Smooth muscle cell (in vitro differentiated cells): ENCODE measurements at regions not wholly inside any gene's neighbourhood (a gene's known extent, or its start where the extent isn't known, plus 50 kb on each side); places are given as distances from the start of the nearest gene placed in this dataset.

Experiments
- DNase-seq: peaks from one replicate; lab custom pipeline; 2025; ENCODE audit not compliant: unreplicated experiment; lab: John Stamatoyannopoulos, UW
- H2AFZ ChIP-seq: fragments of 200-600 bp; sonication (generic); 2 replicates; pipeline ENCODE4 v1.6.0; 2016; ENCODE audit warnings: antibody characterized with exemption, low read depth, mild to moderate bottlenecking
- H3F3A ChIP-seq: fragments of 200-600 bp; sonication (generic); 2 replicates; pipeline ENCODE4 v1.6.0; 2017; ENCODE audit warnings: antibody characterized with exemption, low read depth
- H3K27ac ChIP-seq: fragments of 200-600 bp; sonication (generic); 2 replicates; pipeline ENCODE4 v1.5.1; 2016; ENCODE audit warnings: low read depth, mild to moderate bottlenecking
- H3K27me3 ChIP-seq: fragments of 200-600 bp; sonication (generic); 2 replicates; pipeline ENCODE4 v1.6.1; 2016; ENCODE audit warnings: low read depth, mild to moderate bottlenecking
- H3K36me3 ChIP-seq: fragments of 200-600 bp; sonication (generic); 2 replicates; pipeline ENCODE4 v1.5.1; 2016; ENCODE audit warnings: low read depth
- H3K4me1 ChIP-seq: fragments of 200-600 bp; sonication (generic); 2 replicates; pipeline ENCODE4 v1.5.1; 2016; ENCODE audit warnings: low read depth
- H3K4me2 ChIP-seq: fragments of 200-600 bp; sonication (generic); 2 replicates; pipeline ENCODE4 v1.6.0; 2016; ENCODE audit warnings: mild to moderate bottlenecking
- H3K4me3 ChIP-seq: fragments of 200-600 bp; sonication (generic); 2 replicates; pipeline ENCODE4 v1.5.1; 2016; ENCODE audit warnings: mild to moderate bottlenecking
- H3K79me2 ChIP-seq: fragments of 200-600 bp; sonication (generic); 2 replicates; pipeline ENCODE4 v1.6.0; 2016; ENCODE audit warnings: low read depth, mild to moderate bottlenecking
- H3K9ac ChIP-seq: fragments of 200-600 bp; sonication (generic); 2 replicates; pipeline ENCODE4 v1.6.0; 2016; ENCODE audit warnings: low read depth
- H3K9me3 ChIP-seq: fragments of 200-600 bp; sonication (generic); replicated peaks from 2 replicates; pipeline ENCODE4 v1.5.1; 2016; ENCODE audit warnings: low read depth
- H4K20me1 ChIP-seq: fragments of 200-600 bp; sonication (generic); 2 replicates; pipeline ENCODE4 v1.6.0; 2016; ENCODE audit warnings: low read depth
- CTCF ChIP-seq: fragments of 200-600 bp; sonication (generic); IDR thresholded peaks from 2 replicates; pipeline ENCODE4 v1.5.1; 2017; ENCODE audit warnings: borderline replicate concordance, mild to moderate bottlenecking, antibody characterized with exemption; ENCODE audit not compliant: insufficient read depth, poor library complexity, severe bottlenecking
- WGBS: methylation state at CpG from one replicate; pipeline ENCODE4 v1.1.7; 2016; ENCODE audit warnings: low lambda C conversion rate; 5-methylcytosine and 5-hydroxymethylcytosine counted together

- H3K79me2 ChIP-seq = no peaks in the 10 kb centered on the region
Measured at GRCh38 chr18:29076645-29077044, 899.7 kb upstream of the CDH2 start.

GRCh38 chr18:29074147-29074546 lies 897.2 kb upstream of the CDH2 start:
- no peaks in the 10 kb centered on the region for H3K79me2 ChIP-seq
- DNase-seq = no peak
- no peaks in the 10 kb centered on the region for H3F3A ChIP-seq
- H3K27ac ChIP-seq = no peak overlapping the region
- WGBS = 84% methylated on average over 2 of the region's 2 CpGs
- no peak for TF ChIP-seq CTCF
- H3K36me3 ChIP-seq = no peaks in the 10 kb centered on the region
- no peaks in the 10 kb centered on the region for H3K4me1 ChIP-seq
- H4K20me1 ChIP-seq = no peaks in the 10 kb centered on the region
- no peak overlapping the region for H2AFZ ChIP-seq
- no peak overlapping the region for H3K4me3 ChIP-seq
- no peaks in the 10 kb centered on the region for H3K9me3 ChIP-seq
- no peak overlapping the region for H3K4me2 ChIP-seq
- H3K9ac ChIP-seq = no peak overlapping the region
- no peaks in the 10 kb centered on the region for H3K27me3 ChIP-seq

More at GRCh38 chr18:29076645-29077044, 899.7 kb upstream of the CDH2 start:
- no peak for DNase-seq
- no peak overlapping the region for H3K9ac ChIP-seq
- no peak overlapping the region for H3K4me2 ChIP-seq
- 88% methylated on average over 2 of the region's 2 CpGs for WGBS
- H3K36me3 ChIP-seq = no peaks in the 10 kb centered on the region
- H3K9me3 ChIP-seq = no peaks in the 10 kb centered on the region
- H3K4me3 ChIP-seq = no peak overlapping the region
- H3F3A ChIP-seq = no peaks in the 10 kb centered on the region
- peaks cover 4% of the 10 kb centered on the region for H3K4me1 ChIP-seq
- H3K27ac ChIP-seq = no peak overlapping the region
- no peaks in the 10 kb centered on the region for H3K27me3 ChIP-seq
- H4K20me1 ChIP-seq = no peaks in the 10 kb centered on the region
- TF ChIP-seq CTCF = no peak
- H2AFZ ChIP-seq = no peak overlapping the region

GRCh38 chr18:29071869-29072268 lies 894.9 kb upstream of the CDH2 start:
- WGBS = 78% methylated on average over 2 of the region's 2 CpGs

More at GRCh38 chr18:29071869-29072268, 894.9 kb upstream of the CDH2 start:
- Histone ChIP-seq H3K4me3 (no peak overlapping the region), H4K20me1 (no peaks in the 10 kb centered on the region), H3K27ac (no peak overlapping the region), H3K4me2 (no peak overlapping the region), H3K79me2 (no peaks in the 10 kb centered on the region), H3K36me3 (no peaks in the 10 kb centered on the region), H3K9me3 (no peaks in the 10 kb centered on the region), H3K9ac (no peak overlapping the region), H3K4me1 (no peaks in the 10 kb centered on the region), H3K27me3 (no peaks in the 10 kb centered on the region), H2AFZ (no peak overlapping the region), H3F3A (no peaks in the 10 kb centered on the region)
- TF ChIP-seq CTCF = no peak
- DNase-seq = no peak
